ENCODE measurements at regions not wholly inside any gene's neighbourhood (a gene's known extent, or its start where the extent isn't known, plus 50 kb on each side); places are given as distances from the start of the nearest gene placed in this dataset.

GRCh38 chr5:172588380-172588779, 52.7 kb upstream of the NEURL1B start:
- in situ Hi-C loops (cut with HindIII; ENCODE audit: low sequenced_read_pairs): no loop called here
- no peak for DNase-seq (ENCODE audit: low spot score)

GRCh38 chr5:172587061-172587405, 54.0 kb upstream of the NEURL1B start:
- no peak for DNase-seq (ENCODE audit: low spot score)
- in situ Hi-C loops (cut with HindIII; ENCODE audit: low sequenced_read_pairs): no loop called here

GRCh38 chr5:172586125-172587060, 54.7 kb upstream of the NEURL1B start:
- peak; percentile 3 for DNase-seq (ENCODE audit: low spot score)
- in situ Hi-C loops (cut with HindIII; ENCODE audit: low sequenced_read_pairs): no loop called here

- no peak for DNase-seq (ENCODE audit: low spot score)
- in situ Hi-C loops (cut with HindIII; ENCODE audit: low sequenced_read_pairs): no loop called here
Measured at GRCh38 chr5:172585114-172585513, 55.9 kb upstream of the NEURL1B start.

GRCh38 chr5:172584638-172585037, 56.4 kb upstream of the NEURL1B start:
- in situ Hi-C loops (cut with HindIII; ENCODE audit: low sequenced_read_pairs): no loop called here
- no peak for DNase-seq (ENCODE audit: low spot score)

GRCh38 chr5:172583931-172584511, 57.0 kb upstream of the NEURL1B start:
- in situ Hi-C loops (cut with HindIII; ENCODE audit: low sequenced_read_pairs): no loop called here
- DNase-seq (ENCODE audit: low spot score): no peak

- no peak for DNase-seq (ENCODE audit: low spot score)
- in situ Hi-C loops (cut with HindIII; ENCODE audit: low sequenced_read_pairs): no loop called here
Measured at GRCh38 chr5:172582940-172583339, 58.1 kb upstream of the NEURL1B start.

- in situ Hi-C loops (cut with HindIII; ENCODE audit: low sequenced_read_pairs): no loop called here
- DNase-seq (ENCODE audit: low spot score): no peak
Measured at GRCh38 chr5:172581315-172581714, 59.7 kb upstream of the NEURL1B start.

- in situ Hi-C loops (cut with HindIII; ENCODE audit: low sequenced_read_pairs): no loop called here
- no peak for DNase-seq (ENCODE audit: low spot score)
Measured at GRCh38 chr5:172579403-172579990, 61.6 kb upstream of the NEURL1B start.

- no peak for DNase-seq (ENCODE audit: low spot score)
- in situ Hi-C loops (cut with HindIII; ENCODE audit: low sequenced_read_pairs): no loop called here
Measured at GRCh38 chr5:172577267-172577909, 63.7 kb upstream of the NEURL1B start.

- in situ Hi-C loops (cut with HindIII; ENCODE audit: low sequenced_read_pairs): no loop called here
- DNase-seq (ENCODE audit: low spot score): no peak
Measured at GRCh38 chr5:172575816-172576545, 65.1 kb upstream of the NEURL1B start.

- in situ Hi-C loops (cut with HindIII; ENCODE audit: low sequenced_read_pairs): no loop called here
- DNase-seq (ENCODE audit: low spot score): no peak
Measured at GRCh38 chr5:172575416-172575815, 65.6 kb upstream of the NEURL1B start.

GRCh38 chr5:172574871-172575223, 66.2 kb upstream of the NEURL1B start:
- no peak for DNase-seq (ENCODE audit: low spot score)
- in situ Hi-C loops (cut with HindIII; ENCODE audit: low sequenced_read_pairs): no loop called here

GRCh38 chr5:172573986-172574870, 66.8 kb upstream of the NEURL1B start:
- in situ Hi-C loops (cut with HindIII; ENCODE audit: low sequenced_read_pairs): no loop called here

GRCh38 chr5:172573120-172573882, 67.8 kb upstream of the NEURL1B start:
- DNase-seq (ENCODE audit: low spot score): no peak
- in situ Hi-C loops (cut with HindIII; ENCODE audit: low sequenced_read_pairs): no loop called here

More at GRCh38 chr5:172573986-172574870, 66.8 kb upstream of the NEURL1B start:
- DNase-seq (ENCODE audit: low spot score): no peak

- in situ Hi-C loops (cut with HindIII; ENCODE audit: low sequenced_read_pairs): no loop called here
- no peak for DNase-seq (ENCODE audit: low spot score)
Measured at GRCh38 chr5:172572440-172572839, 68.6 kb upstream of the NEURL1B start.

GRCh38 chr5:172571892-172572291, 69.2 kb upstream of the NEURL1B start:
- in situ Hi-C loops (cut with HindIII; ENCODE audit: low sequenced_read_pairs): no loop called here
- no peak for DNase-seq (ENCODE audit: low spot score)

GRCh38 chr5:172571413-172571812, 69.7 kb upstream of the NEURL1B start:
- no peak for DNase-seq (ENCODE audit: low spot score)
- in situ Hi-C loops (cut with HindIII; ENCODE audit: low sequenced_read_pairs): no loop called here

Data from G401 (cell line).